Skeletal muscle cell (primary cell): ENCODE measurements at regions not wholly inside any gene's neighbourhood (a gene's known extent, or its start where the extent isn't known, plus 50 kb on each side); places are given as distances from the start of the nearest gene placed in this dataset.

Experiments used
- DNase-seq: peaks from one replicate; pipeline ENCODE4 v3.0.0-alpha.2; 2010; ENCODE audit warnings: low read depth
- H3K4me3 ChIP-seq: 2 replicates; pipeline ENCODE4 v1.5.1; 2011; ENCODE audit warnings: low read depth, mild to moderate bottlenecking, control low read depth, low read length, moderate library complexity

DNA sequence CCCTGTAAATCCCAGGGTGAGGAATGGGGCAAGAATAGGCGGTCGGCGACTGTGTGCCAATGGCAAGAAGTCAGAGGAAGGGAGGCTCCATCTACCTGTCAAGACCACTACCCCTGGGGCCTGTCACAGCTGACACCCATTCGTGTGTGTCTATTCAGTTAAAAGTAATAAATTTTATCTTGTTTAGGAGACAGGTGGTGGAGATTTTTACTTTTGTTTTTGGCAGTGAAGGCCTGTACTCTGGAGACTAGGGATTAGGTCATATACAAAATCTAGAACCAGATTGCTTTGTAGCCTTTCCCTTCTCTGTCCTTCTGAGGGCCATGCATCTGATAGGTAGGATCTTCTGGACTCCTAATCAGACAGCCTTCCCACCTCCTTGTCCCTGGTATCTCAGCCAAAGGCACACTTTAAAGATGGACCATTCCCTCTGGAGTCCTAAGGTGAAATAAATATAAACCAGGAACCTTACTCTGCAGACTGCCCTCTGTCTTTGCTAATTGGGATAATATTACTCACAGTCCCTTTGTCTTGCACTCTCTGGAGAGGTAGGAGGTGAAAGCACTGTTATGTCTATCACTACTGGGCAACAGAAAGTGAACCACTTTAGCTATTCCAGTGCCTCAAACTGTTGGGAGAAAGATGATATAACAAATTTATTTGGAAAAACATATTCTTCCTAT lies 213.2 kb upstream of the ACTBL2 start:
- DNase-seq, result no peak

DNA sequence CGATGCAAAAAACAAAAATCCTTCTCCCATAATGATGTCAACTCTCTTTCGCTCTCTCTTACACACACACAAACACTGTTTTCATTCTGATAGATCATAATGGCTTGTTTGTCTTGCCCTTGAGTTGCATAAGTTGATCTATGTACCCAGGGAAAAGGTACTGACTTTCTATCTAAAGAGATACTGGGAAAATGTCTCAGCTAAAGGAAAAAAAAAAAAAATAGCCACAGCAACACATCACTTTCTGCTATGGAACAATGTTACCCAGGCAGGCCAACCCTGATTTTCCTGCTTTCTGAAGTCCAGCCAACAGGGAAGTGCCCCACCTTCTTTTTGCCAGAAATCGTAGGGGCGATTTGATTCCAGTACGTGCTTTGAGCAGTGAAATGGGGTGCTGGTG lies 212.6 kb upstream of the ACTBL2 start:
- H3K4me3 ChIP-seq, result no peak overlapping the region
- DNase-seq, result no peak

More for the DNA sequence above, 213.2 kb upstream of the ACTBL2 start:
- H3K4me3 ChIP-seq, result no peak overlapping the region

DNA sequence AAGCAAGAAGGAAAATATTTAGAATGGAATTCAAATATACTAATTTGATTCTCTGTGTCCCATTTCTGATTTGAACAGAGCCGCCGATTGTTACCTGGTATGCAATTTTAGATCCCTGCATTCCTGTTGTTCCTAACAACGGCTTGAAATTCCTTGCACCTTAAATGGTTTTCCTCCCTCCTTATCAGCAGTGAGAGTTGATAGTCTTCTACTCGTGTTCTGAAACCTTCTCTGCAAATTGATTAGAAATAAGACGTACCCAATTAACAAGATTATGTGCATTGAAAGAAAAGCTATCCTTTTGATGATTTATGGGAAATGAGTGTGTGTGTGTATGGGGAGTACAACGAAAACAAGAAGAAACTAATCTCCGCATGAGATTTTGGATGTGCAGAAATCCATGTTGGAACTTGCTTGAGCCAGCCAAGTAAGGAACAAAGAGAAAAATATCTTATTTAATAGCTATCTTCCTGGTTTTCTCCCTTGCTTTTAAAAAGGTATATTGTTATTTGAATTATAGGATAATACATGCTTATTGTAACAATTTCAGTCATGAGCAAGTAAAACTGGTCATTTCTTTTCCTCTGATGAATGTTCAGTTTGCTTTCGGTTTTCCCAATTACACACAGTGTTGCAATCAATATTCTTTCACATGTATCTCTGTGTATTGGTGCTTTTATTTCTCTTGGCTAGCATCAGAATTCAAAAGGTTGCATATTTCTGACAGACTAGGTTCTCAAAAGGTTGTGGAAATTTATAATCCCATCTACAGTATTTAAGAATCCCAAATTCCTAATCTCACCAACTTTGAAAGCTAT lies 211.1 kb upstream of the ACTBL2 start:
- no peak overlapping the region for H3K4me3 ChIP-seq
- no peak for DNase-seq

DNA sequence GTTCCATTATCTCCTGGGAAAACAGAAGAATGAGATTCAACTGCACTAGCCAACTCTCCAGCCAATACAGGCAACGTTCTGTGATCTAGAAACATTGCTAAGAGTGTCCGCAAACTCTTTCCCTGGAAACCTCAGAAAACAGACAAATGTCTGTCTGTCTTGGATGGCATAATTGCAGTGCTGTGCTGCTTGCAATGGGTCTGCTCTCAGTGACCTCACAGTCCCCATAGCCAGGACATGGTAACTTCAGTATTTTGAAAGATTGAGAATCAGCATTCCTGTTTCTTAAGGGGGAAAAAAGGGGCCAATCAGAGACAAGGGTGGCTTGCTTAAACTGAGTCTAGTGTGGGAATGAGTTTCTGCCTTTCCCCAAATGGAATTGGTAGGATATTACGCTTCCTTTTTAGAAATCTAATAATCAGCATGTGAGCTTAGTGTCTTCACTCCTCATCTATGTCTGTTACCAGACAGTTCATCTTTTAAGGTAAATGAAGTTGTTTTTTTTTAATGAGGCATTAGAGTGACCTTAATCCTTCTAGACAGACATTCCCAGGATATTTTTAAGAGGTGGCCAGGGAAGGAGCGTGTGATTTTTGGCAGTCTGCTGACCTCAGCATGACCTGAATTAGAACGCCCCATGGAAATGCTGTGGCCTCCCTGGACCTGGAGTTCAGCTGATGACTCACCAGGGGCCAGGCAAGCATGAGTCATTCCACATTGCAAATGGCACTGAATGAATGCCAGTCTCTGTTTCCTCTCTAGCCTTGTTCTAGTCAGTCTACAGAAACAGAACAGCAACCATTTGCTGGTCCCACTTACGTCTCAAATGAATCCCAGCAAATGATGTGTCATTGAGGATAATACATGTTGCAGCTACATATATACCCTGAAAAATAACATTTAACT lies 210.2 kb upstream of the ACTBL2 start:
- H3K4me3 ChIP-seq, result no peak overlapping the region
- peak; percentile 93 for DNase-seq

DNA sequence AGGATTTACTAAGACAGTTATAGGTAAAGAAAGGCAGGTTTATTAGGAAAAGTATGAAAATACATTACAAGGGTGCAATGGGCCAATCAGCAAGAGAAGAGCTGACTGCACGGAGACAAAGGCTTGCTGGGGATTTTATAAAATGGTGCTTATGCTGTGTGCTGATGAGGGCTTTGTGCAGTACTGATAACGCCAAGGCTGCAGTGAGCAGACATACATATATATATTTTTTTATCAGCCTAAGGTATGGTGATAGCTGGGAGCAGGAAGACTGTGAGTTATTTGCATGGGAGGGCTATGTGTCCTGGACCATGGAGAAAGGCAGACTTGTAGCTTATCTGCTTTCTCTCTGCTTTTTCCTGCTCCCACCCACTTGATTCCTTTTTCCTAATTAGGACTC lies 208.1 kb upstream of the ACTBL2 start:
- no peak for DNase-seq
- H3K4me3 ChIP-seq, result no peak overlapping the region

DNA sequence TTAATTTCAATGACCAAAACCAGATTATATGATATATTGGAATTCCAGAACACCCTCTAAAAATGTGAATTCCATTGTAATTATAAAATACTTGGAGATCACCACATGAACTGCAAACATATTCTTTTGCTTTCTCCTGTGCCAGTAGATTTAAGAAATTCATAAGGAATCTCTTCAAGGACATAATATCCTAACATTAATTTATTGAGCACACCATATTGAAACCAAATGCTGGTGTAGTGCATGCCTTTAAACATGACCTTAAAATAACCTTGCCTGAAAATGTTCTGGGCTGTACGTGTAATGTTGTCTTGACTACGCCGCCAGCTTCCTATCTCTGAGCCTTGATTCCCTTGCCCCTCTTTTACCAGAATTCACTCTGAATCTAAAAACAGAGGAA lies 205.0 kb upstream of the ACTBL2 start:
- no peak overlapping the region for H3K4me3 ChIP-seq
- no peak for DNase-seq

DNA sequence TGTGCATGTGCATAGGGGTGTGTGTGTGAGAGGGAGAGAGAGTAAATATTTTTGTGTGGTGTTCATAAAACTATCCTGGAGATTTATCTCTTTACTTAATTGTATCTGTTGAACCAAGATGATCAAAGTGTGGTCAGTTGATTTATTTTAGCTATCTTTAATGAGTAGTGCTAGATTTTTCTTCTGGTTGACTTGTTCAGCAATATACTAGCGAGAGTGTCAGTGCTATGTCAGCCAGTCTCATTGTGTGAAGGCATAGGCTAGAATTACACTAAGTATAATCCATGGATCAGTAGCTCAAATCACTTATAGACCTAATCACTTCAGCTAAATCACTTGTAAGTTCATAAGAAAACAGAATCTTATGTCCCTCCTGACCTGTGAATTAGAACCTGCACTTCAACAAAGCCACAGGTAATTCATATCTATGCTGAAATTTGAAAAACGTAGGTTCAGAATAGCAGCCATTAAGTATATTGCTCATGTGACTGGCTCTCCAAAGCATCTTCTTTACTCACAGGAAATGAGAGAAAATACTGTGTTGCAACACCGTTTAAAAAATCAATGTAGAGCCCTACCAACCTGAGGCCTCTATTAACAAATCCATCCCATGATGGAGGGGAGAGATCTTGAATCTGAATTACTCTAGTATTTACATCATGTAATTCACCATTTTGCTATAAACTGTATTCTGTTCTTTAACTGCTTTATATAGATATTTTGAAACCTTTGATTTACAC lies 203.1 kb upstream of the ACTBL2 start:
- no peak overlapping the region for H3K4me3 ChIP-seq
- no peak for DNase-seq

DNA sequence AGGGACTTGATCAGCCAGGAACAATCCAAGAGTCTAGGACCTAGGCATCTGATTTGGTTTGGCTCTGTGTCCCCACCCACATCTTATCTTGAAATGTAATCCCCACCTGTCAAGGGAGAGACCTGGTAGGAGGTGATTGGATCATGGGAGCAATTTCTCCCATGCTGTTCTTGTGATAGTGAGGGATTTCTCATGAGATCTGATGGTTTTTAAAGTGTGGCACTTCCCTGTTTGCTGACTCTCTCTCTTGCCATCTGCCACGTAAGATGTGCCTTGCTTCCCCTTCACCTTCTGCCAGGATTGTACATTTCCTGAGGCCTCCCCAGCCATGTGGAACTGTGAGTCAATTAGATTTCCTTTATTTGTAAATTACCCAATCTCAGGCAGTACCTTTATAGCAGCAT lies 201.7 kb upstream of the ACTBL2 start:
- DNase-seq, result no peak
- H3K4me3 ChIP-seq, result no peak overlapping the region

DNA sequence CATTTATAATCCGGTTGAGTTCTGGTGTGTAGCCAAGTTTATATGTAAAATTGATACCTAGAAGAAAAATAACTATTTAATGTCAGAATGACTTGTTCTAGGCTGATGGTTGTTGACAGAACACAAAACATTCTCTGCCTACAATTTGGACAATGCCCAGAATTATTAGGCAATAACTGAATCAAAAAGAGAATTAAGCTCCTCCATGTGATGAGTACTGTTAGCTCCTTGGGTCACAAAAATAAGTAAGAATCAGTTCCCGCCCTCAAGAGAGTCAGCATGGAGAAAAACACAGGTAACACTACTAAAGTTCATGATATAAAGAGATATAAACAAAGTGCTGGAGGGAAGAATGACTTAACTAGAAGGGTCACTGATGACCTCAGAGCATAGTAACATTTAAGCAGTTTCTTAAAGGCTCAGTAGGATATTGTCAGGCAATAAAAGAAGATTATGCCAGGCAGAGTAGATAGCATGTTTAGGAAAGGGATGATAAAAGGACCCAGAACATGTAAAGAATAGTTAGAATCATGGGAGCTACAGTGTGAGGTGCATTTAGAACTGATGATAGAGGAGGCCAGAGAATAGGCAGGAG lies 200.5 kb upstream of the ACTBL2 start:
- DNase-seq, result peak; percentile 39
- H3K4me3 ChIP-seq, result no peak overlapping the region

DNA sequence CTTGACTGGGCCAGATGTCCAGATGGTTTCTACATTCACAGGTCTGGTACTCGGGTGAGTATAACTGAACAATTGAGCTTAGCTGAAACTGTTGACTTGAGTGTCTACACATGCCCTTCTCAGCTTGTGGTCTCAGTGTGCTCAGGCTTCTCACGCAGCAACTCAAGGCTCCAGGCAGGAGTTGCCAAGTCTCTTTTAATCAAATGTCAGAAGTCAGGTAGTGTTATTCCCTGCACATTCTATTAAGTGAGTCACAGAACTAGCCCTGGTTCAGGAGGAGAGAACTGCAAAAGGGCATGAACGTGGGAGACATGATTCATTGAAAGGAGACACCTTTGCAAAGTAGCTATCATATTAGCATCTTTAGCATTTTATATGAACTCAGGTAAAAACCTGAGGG lies 199.3 kb upstream of the ACTBL2 start:
- peak; percentile 36 for DNase-seq
- no peak overlapping the region for H3K4me3 ChIP-seq

DNA sequence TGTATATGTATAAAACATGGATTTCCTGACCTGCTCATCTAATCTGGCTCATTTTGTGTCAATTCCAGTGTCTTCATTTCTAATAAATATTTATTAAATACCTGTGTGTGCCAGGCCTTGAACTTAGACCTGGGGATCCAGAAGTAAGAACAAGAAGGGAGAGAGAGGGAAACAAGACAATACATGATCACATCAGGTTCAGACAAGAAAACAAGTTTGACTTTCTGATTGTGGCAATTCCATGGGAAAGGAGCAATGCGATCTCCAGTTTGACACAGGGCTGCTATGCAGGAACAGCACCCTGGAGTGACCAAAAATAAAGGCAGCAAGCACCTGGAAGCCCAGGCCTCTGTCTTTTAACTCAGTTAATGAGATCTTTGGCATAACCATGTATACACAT lies 198.1 kb upstream of the ACTBL2 start:
- no peak for DNase-seq
- no peak overlapping the region for H3K4me3 ChIP-seq

DNA sequence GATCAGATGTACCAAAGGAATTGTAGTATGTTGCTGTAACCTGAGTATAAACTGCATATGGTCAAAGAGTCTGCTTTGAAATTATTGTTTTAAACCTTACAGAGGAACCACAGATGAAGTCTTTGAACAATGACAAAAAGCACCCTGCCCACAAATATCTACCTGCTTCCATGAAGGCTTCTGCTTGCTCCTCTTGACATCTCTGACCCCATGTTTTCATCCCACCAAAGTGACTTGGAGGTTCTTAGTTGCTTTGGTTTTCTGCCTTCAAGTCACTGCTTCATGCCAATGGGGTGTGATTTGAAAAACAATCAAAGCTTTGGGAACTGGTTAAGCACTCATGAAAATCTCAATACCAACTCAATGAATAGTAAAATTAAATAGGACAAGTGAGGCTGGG lies 194.6 kb upstream of the ACTBL2 start:
- DNase-seq, result no peak
- no peak overlapping the region for H3K4me3 ChIP-seq

DNA sequence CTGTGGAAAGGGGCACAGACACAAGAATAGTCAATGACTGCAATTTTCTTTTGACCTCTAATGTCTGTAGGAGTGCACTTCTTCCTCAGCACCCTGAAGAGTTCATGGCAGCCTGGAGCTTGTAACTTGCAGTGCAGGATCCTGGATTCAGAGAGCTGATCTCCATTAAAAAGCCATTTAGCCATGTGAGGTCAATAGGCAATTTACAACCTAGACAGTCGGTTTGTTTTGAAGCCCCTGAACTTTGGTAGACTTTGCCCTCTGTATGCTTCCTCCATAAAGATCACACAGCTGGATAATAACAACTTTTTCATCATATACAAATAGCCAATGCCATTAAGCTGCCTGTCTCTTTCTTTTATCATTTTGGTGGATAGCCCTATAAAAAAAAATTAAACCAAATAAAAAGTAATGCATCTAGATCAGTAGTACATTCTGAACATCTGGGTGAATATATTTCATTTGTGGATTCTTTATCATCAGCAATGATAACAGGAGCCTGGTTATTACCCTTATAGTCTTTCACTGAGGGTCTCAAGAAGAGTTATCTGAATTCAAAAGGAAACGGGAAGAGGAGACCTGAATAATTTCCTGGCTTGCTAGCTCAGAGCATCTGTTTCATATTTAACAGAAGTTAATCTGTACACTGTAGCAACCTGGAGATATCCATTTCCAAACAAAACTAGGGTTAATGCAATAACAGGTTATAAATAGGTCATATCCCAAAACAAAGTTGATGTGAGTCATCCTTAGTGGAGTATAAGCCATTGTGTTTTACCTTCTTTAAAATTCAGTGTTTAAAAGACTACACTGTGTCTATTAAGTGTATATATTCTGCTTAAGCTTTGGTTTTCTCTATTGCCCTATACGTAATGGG lies 193.8 kb upstream of the ACTBL2 start:
- H3K4me3 ChIP-seq, result no peak overlapping the region
- DNase-seq, result no peak

DNA sequence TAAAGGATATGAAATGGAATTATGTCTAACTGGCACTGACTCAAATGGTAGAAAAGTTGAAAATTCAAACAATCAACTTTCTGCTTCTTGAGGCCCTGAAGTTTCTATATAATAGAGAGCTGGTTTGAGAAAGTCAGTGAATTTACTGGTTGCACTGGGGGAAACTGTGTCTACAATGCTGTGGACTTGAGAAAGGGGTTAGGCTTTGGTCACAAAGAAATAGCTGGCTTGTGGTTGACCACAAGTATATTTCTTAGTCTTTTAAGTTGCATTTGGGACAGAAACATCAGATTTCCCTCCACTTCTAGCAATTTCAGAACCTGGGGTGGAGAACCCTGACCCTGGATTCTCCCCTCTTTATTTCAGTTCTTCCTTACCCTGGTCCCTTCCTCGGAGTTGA lies 192.6 kb upstream of the ACTBL2 start:
- no peak for DNase-seq
- no peak overlapping the region for H3K4me3 ChIP-seq

DNA sequence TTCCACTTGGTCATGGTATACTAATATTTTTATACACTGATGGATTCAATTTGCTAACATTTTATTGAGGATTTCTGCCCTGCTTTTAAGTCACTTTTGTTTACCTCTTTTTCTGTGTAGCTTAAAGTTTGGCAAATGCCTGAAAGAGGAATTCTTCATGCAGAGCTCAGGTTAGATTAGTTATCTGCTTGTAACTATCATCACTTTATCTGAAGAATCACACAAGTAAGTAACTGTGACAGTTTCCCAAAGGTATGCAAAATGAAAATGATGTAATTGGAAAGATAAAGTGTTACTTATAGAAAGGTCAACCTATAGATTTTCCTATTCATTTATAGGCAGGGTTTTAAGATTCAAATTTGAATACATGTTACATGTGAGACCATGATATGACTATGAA lies 188.8 kb upstream of the ACTBL2 start:
- DNase-seq, result no peak
- H3K4me3 ChIP-seq, result no peak overlapping the region

DNA sequence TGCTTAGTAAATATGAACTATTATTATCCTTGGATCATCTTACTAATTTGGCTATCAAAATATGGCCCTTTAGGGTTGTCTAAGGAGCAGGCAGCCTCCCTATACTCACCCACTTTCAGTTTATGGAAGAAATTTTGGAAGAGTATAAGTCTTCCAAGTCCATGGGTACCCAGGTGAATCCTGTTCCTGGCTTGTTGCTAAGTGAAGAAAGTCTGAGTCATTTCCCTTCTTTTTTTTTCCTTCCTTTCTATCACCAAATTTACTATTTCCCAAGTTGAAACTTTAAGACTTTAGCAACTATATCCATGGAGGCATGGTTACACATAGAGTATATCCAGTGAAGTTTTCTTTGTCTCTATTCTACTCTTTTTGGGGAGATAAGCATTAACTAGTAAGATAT lies 184.0 kb upstream of the ACTBL2 start:
- no peak overlapping the region for H3K4me3 ChIP-seq
- DNase-seq, result no peak

DNA sequence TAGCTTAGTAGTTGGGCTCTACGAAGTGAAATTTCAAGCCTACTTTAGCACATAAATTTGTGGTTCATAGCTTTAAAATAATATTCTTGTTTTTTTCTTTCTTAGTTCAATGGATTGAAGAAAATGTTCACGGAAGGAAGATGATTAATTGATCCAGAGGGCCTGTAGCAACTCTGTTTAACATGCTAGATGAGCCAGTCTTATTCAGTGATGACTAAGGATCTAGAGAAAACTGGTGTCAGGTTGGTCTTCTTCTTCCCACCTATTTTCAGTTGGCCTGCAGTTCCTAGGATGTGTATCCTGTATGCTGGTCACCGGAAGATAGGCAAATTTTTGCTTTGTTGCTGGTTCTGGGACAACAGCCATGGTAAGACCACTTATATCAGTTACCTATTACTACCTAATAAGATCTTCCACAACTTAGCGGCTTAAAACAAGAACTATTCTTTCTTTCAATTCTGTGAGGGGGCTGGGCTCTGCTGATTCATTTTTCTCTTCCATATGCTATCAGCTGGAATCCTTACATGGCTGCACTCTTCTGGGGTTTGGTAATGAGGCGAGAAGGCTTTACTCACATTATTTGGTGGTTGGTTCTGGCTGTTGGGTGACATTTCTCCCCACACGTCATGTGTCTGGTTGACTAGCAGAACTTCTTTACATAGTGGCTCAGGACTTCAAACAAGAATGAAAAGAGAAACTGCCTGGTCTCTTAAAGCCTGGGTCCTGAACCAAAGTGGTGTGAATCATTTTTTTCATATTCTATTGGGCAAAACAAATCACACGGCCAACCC lies 182.7 kb upstream of the ACTBL2 start:
- no peak for DNase-seq
- no peak overlapping the region for H3K4me3 ChIP-seq

DNA sequence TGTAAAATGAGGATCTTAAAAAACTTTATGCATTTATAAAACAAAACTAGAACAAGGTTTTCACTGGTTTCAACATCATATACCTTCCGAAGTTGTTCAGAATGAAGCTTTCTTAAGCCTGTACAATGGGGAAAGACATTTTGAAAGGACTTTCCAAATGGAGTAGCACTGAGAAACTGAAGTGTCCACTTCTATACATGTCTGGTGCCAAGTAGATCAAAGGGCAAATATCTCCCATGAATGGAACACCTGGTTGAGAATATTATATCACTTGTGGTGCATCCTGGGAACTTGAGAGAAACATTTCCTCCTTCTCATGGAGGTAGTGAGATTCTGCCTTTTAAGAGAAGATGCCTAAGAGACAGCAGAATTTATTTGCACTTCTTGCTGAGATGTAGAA lies 182.1 kb upstream of the ACTBL2 start:
- no peak for DNase-seq
- no peak overlapping the region for H3K4me3 ChIP-seq
